Hematopoietic multipotent progenitor cell treated with erythropoietin and hydrocortisone succinate and interleukin-3 and kit ligand, for 8 days (in vitro differentiated cells): ENCODE measurements at regions not wholly inside any gene's neighbourhood (a gene's known extent, or its start where the extent isn't known, plus 50 kb on each side); places are given as distances from the start of the nearest gene placed in this dataset.
A peak's percentile ranks its signal among the peaks of the same experiment; 100 is the strongest.
"Not testable (repeated sequence)": the region's sequence is repeated elsewhere in the genome, so short reads cannot be mapped to it uniquely, and the experiment has no call there.

Experiments
- DNase-seq: peaks from one replicate; pipeline ENCODE4 v3.0.0-alpha.2; 2015

DNA sequence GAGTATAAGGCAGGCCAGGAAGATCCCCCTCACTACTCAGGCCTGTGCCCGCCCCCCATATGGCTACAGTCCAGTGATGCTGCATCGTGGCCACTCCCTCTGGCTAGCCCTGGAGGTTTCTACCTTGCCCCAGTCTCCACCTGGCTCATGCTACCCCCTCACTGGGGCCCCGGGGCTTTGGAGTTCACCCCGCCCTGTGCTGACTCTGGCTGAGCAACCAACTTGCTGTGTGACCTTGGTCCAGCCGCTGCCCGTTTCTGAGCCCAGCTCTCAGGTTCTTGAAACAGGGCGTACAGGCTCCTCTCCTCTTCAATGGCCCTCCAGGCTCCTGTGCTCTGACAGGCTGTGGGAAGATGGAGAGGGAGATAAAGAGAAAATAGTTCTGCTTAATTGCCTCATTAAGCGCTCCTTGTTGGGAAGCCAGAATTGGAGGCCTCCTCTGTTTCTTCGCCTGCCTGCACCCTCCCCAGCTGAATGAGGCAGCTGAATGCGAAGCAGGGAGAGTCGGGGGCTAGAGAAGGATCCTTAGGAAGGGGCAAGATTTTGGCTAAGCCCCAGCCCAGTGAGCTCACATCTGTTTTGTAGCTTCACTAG, 138.2 kb upstream of the NCOR2 start:
- DNase-seq = no peak

- DNase-seq = no peak
Observed at GRCh38 chr12:124704619-124705018, 137.2 kb upstream of the NCOR2 start.

DNA sequence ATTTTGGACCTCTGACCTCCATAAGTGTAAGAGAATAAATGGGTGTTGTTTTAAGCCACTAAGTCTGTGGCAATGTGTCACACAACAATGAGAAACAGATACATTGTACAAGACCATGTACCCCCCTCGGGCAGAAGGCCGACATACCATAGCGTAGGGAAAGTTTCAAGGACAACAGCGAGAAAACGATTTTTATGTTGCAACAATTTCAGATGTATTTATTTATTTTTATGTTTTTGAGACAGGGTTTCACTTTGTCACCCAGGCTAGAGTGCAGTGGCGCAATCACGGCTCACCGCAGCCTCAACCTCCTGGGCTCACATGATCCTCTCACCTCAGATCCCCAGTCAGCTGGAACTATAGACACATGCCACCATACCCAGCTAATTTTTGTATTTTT, 136.4 kb upstream of the NCOR2 start:
- DNase-seq = no peak

DNA sequence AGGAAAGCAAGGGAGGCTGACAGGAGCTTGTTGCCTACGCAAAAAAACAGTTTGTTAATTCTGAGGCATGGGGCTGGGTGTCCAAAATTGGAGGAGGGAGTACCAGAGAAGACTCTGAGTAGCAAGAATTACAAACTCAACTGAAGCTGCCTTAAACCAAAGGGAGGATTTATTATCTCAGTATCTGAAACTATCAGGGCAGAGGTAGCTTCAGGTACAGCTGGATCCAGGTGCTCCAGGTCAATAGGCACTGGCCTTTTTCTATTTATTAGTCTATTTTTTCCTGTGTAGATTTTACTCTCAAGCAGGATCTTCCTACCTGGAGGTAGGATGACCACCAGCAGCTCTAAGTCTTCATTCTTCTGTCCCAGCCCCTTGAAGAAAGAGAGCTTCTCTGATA, 135.3 kb upstream of the NCOR2 start:
- no peak for DNase-seq

- no peak for DNase-seq
Observed at GRCh38 chr12:124700810-124701592, 133.6 kb upstream of the NCOR2 start.

DNA sequence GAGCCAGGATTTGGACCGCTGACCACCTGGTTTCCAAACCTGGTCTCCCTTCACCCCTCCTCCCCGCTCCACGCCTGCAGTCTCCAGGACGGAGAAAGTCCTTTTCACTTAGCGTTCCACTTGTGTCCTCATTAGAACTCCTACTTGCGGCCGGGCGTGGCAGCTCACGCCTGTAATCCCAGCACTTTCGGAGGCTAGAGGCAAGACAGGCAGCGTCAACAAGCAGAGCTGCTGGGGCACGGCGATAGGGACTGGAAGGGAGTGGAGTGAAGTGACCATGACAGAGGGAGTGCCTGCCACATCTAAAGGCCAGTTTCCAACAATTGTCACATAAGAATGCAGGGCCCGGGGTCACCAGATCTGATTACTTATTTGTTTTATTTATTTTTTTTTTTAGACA, 132.5 kb upstream of the NCOR2 start:
- DNase-seq = no peak

DNA sequence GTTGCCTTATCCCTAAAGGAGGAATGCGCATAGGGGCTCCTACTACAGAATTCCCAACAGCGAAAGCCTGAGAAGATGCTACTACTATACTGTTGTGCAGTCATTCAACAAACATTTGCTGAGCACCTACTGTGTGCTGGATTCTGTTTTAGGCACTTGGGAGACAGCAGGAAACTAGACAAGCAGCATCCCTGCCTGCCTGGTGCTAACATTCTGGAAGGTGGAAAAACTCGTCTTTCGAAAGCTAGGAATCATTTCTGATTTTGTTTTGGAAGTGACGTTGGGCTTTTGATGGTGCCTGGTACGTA, 131.5 kb upstream of the NCOR2 start:
- DNase-seq = no peak

- peak; percentile 41 for DNase-seq
Observed at GRCh38 chr12:124698211-124698997, 131.0 kb upstream of the NCOR2 start.

DNA sequence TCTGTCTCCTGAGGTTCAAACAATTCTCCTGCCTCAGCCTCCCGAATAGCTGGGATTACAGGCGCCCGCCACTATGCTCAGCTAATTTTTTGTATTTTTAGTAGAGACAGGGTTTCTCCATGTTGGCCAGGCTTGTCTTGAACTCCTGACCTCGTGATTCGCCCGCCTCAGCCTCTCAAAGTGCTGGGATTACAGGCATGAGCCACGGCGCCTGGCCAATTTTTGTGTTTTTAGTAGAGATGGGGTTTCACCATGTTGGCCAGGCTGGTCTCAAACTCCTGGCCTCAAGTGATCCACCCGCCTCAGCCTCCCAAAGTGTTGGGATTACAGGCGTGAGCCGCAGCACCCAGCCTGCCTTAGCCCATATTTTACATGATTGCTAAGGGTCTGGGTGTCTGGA, 130.3 kb upstream of the NCOR2 start:
- DNase-seq = not testable (repeated sequence)

- DNase-seq = peak; percentile 82
Observed at GRCh38 chr12:124696693-124697476, 129.5 kb upstream of the NCOR2 start.

GRCh38 chr12:124695861-124696260, 128.4 kb upstream of the NCOR2 start:
- DNase-seq = no peak

DNA sequence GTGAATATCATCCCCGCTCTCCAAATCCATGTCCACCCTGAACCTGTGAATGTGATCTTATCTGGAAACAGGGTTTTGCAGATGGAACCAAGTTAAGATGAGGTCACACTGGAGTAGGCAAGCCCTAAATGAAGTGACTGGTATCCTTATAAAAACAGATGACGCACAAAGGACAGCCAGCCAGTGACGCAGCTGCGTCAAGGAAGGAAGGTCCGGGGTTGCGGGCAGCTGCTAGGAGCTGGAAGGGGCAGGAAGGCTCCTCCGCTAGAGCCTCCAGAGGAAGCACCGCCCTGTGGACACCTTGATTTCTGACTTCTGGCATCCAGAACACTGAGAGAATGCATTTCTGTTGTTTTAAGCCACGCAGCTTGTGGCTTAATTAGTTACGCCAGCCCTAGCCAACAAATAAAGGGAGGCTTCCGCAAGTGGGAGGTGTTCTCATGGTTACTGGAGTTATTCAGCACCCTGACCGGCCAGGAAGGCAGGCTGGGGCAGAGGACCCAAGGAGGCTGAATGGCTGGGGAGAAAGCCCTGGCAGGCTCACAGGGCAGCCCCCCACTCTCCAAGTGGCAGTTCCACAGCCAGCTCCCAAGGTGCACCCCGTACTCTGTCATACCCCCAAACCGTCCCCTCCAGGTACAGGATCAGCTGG, 127.6 kb upstream of the NCOR2 start:
- DNase-seq = no peak

GRCh38 chr12:124694250-124694649, 126.8 kb upstream of the NCOR2 start:
- no peak for DNase-seq

- DNase-seq = no peak
Observed at GRCh38 chr12:124693111-124693723, 125.8 kb upstream of the NCOR2 start.

DNA sequence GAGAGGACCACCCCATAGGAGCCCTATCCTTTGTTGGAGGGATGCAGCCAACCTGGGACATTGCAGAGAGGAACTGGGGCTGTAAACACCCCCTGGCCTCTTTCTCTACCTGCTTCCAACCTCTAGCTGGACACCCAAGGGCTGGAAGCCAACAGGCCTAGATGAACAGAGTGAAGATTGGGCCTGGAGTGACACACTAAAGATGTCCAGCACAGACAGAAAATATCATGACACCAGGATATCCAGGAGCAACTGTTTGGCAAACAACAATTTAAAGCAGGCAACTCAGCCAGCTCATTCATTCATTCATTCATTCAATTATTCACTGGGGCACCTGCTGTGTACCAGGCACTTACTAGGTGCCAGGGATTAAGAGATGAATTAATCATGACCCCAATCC, 125.0 kb upstream of the NCOR2 start:
- DNase-seq = no peak

GRCh38 chr12:124691429-124691828, 124.0 kb upstream of the NCOR2 start:
- no peak for DNase-seq

DNA sequence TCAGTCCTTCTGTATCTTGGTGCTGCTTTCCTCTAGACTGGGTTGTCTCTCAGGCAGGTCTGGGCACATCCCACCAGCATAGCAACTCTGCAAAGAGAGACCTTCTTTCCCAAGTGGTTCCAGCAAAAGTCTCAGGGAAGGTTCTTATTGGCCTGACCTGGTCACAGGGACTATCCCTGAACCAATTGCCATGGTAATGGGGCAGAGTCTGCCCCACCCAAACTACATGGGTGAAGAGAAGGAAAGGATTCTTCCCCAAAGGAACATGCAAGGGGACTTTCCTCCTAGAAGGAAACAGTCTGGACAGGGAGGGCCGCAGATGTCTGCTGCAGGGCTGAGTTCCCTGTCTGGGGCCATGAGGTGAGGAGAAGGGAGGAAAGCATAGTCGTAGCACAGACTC, 122.2 kb upstream of the NCOR2 start:
- DNase-seq = no peak

- DNase-seq = no peak
Observed at GRCh38 chr12:124688356-124688992, 121.1 kb upstream of the NCOR2 start.

DNA sequence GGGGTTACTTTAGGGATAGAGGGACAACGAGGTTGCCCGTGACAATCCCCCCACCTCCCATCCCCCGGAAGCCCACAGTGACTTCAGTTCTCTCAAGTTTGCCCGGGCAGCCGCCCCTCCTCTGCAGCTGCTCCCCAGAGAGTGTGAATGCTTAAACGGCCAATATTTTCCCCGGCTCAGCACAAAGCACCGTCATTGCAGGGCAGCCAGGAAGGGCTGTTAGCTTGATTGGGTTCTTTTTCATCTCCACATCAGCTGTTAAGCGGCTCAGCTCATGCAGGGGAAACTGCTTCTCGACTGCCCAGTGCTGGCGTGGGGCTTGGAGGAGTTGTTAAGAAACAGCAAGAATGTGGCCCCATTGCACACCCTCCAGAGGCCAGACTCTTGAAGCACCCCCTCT, 120.5 kb upstream of the NCOR2 start:
- DNase-seq = no peak

DNA sequence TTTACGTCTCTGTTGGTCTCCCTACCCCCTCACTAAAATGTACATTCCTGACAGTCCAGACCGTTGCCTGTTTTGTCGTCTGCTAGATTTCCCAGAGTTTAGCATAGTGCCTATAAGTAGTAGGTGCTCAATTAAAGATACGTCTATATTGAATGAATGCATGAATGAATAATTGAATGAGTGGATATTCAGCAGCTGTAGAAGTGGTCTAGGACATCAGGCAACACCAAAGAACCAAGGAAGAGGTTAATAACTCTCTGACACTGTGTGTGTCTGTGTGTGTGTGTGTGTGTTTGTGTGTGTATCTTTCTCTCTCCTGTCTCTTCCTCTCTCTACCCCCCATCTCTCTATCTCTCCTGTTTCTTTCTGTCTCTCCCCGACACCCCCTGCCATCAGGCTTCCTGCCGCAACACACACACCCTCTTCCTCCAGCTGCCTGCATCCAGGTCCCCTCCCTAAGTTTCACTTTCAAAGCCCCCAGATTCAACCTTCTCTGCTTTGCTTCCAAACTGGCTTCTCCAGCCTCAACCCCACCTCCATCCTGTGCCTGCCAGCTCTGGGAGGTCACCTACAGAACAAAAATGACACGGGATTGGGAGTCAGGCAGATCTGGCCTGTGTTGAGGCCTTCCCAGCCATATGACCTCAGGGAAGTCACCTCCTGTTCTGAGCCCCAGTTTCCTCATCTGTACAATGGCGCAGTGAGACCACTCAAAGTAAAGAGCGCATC, 119.9 kb upstream of the NCOR2 start:
- DNase-seq = no peak
